ENCODE measurements at regions not wholly inside any gene's neighbourhood (a gene's known extent, or its start where the extent isn't known, plus 50 kb on each side); places are given as distances from the start of the nearest gene placed in this dataset.

GRCh38 chr20:12414446-12415274 is 497.0 kb downstream of the BTBD3 start:
- no peak for DNase-seq (ENCODE audit: low read depth in 4 of 4, low spot score in 3 of 4)

GRCh38 chr20:12416281-12416680 is 498.6 kb downstream of the BTBD3 start:
- no peak for DNase-seq (ENCODE audit: low read depth in 4 of 4, low spot score in 3 of 4)

- DNase-seq (ENCODE audit: low read depth in 4 of 4, low spot score in 3 of 4) = no peak
These were observed 516.0 kb downstream of the BTBD3 start for GRCh38 chr20:12433724-12434123.

DNA sequence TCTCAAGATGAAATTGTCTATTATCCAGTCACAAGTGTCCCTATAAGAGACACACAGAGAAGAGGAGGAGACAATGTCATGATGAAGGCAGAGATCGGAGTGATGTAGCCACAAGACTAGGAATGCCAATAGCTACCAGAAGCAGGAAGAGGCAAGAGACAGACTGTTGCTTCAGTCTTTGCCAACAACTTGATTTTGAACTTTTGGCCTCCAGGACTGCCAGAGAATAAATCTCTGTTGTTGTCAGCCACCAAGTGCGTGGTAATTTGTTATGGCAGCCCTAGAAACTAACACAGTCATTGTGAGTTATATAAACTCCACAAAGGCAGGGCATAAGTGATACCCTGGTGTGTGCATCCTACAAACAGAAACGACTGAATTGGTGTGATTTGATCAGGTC is 517.0 kb downstream of the BTBD3 start:
- DNase-seq (ENCODE audit: low read depth in 4 of 4, low spot score in 3 of 4) = no peak

DNA sequence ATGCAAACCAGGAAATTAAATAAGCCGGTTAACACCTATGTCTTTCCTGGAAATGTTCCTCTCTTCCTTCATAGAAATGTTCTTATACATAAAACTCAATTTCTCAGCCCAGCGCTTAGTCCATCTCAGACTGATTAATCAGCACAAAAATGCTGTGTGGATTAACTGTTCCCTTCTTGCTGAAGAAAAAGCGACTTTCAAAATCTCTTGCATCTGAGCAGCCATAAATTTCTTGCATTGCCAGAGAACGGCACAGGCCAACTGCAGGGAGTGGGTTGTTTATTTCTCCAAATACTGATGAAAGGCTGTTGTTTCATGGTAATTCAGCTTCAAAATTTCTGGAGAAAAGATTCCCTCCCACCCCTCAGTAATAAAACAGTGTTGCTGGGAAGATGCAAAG is 517.6 kb downstream of the BTBD3 start:
- no peak for DNase-seq (ENCODE audit: low read depth in 4 of 4, low spot score in 3 of 4)

GRCh38 chr20:12453711-12454110 is 536.0 kb downstream of the BTBD3 start:
- DNase-seq (ENCODE audit: low read depth in 4 of 4, low spot score in 3 of 4) = no peak

DNA sequence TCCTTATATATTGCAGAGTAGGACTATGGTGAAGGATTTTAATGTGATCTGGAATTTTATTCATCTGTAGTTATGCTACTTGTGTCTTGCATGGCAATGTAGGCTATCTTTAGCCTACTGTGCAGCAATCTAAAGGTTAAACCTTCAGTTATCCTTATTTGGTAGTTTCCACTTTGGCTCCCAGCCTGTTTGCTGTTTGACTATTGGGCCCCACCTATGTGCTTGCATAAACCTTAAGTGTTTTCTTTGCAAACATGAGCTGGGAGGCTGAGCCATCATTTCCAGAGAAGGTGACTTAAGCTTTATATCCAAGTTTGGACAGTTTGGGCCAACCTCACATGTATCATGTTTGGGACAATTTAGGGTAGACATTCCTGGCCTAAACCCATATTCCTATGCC is 537.5 kb downstream of the BTBD3 start:
- DNase-seq (ENCODE audit: low read depth in 4 of 4, low spot score in 3 of 4) = no peak

DNA sequence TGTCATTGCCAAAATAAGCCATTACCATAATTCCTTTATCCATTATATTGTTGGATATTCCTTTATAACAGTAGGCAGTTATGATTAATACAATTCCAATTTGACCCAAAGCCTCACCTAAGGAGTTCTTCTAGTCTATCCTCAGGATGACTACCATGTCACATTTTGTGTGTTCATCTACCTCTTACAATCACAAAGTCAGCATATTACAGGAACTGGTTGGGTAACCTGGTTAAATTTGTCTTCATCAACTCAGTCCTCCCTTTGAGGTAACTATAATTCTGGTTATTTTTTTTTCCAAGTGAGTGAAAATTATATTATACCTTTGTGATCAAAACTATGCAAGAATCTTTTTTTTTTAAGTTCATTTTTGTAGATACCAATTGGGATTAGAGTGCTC is 540.5 kb downstream of the BTBD3 start:
- DNase-seq (ENCODE audit: low read depth in 4 of 4, low spot score in 3 of 4) = no peak

DNA sequence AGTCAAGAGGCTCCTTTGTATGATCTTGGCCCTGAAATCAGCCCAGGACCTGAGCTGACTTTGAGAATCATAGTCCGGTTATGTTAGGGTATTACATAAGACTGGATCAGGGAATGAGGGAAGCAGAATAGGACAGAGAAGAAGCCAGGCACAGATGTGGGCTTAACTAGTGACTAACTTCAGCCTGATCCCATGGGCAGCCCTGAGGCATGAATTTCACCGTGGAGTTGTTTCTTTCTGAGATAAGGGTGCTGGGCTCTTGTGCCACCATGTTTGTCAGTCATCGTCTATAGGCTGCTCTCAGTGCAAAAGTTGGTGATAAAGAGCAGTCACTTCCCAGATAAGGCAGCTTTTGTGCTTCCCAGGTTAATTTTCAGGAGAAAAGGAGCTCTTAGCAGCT is 544.7 kb upstream of the SPTLC3 start:
- no peak for DNase-seq (ENCODE audit: low read depth in 4 of 4, low spot score in 3 of 4)

- no peak for DNase-seq (ENCODE audit: low read depth in 4 of 4, low spot score in 3 of 4)
These were observed 541.9 kb upstream of the SPTLC3 start for GRCh38 chr20:12466915-12467314.

DNA sequence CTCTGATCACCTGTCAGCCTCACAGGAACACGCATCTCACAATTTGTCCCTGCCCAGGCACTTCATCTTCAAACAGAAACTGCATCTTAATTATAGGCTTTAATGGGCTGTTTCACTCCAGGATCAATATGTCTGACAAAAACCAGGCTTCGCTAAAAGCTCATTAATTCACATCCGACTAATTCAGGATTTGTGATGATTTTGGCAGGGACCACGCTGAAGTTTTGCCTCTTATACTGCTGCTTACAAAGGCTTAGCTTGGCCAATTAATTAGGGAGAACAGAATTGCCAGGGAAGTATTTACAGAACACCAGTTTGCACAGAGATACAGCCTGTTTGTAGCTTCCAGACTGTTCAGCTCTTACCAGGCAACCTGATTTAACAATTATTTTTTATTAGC is 541.0 kb upstream of the SPTLC3 start:
- no peak for DNase-seq (ENCODE audit: low read depth in 4 of 4, low spot score in 3 of 4)

- DNase-seq (ENCODE audit: low read depth in 4 of 4, low spot score in 3 of 4) = no peak
These were observed 526.1 kb upstream of the SPTLC3 start for GRCh38 chr20:12482661-12483060.

DNA sequence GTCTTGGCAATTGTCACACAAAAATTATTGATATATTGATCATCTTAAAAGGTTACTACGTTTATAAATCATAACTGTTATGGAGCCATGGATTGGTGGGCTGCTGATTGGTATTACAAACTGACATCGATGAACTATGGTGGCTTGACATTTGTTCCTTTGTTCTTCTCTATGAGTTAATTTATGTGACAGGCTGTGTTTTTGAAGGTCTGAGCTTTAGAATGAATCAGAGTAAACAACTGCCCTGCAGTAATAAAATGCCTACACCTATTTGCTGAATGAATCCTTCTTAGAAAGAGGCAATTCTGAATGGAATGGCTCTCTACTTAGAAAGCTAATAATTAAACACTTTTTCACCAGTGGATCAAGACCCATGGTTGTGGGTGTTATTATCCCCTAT is 506.3 kb upstream of the SPTLC3 start:
- no peak for DNase-seq (ENCODE audit: low read depth in 4 of 4, low spot score in 3 of 4)

DNA sequence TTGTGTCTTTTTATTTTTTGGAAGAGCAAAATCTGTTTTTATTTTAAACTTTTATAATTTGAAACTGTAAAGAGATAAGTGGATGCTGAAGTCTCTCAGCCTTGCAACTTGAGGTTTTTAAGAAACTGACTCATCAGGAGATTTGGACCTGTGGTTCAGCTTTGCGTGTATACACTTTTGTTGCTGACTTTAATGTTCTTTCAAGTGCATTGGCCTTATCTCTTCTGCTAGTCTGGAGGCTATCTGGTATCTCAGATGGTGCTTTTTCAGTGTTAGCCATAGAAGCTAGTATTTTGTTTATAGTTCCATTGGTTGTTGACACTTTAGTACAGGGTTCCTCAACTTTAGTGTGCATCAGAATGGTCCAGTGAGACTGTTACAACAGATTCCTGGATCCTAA is 504.0 kb upstream of the SPTLC3 start:
- no peak for DNase-seq (ENCODE audit: low read depth in 4 of 4, low spot score in 3 of 4)

DNA sequence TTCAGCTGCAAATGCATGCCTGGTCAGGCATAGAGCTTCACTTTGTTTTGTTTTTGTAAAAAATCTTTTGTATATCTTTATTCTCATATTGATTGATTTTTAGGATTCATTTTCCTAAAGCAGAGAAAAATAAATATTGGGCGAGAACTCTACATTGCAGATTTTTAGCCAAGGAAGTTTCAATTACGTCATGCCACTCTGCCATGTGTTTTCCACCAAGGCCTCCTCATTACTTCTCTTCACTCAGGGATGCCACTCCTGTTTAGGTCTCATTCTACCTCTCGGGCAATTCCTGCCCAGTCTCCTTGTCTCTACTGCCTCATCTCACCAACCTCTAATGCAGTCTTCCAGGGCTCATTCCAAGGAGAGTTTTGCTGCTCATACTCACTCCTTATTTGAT is 497.3 kb upstream of the SPTLC3 start:
- DNase-seq (ENCODE audit: low read depth in 4 of 4, low spot score in 3 of 4) = no peak

DNA sequence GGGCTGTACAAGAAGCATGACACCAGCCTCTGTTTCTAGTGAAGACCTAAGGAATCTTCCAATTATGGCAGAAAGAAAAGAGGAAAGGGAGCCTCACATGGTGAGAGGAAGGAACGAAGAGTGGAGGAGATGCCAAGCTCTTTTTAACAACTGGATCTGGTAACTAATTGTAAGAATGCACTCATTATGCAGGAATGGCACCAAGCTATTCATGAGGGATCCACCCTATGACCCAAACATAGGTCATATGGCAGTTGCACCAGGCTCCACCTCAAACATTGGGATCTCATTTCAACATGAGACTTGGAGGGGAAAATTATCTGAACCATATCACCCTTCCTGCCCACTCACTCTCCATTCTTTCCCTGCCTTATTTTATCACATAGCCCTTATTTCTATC is 496.0 kb upstream of the SPTLC3 start:
- no peak for DNase-seq (ENCODE audit: low read depth in 4 of 4, low spot score in 3 of 4)

GRCh38 chr20:12528104-12528503 is 480.7 kb upstream of the SPTLC3 start:
- no peak for DNase-seq (ENCODE audit: low read depth in 4 of 4, low spot score in 3 of 4)

GRCh38 chr20:12528591-12529041 is 480.2 kb upstream of the SPTLC3 start:
- DNase-seq (ENCODE audit: low read depth in 4 of 4, low spot score in 3 of 4) = no peak

- DNase-seq (ENCODE audit: low read depth in 4 of 4, low spot score in 3 of 4) = no peak
These were observed 477.1 kb upstream of the SPTLC3 start for GRCh38 chr20:12531626-12532025.

DNA sequence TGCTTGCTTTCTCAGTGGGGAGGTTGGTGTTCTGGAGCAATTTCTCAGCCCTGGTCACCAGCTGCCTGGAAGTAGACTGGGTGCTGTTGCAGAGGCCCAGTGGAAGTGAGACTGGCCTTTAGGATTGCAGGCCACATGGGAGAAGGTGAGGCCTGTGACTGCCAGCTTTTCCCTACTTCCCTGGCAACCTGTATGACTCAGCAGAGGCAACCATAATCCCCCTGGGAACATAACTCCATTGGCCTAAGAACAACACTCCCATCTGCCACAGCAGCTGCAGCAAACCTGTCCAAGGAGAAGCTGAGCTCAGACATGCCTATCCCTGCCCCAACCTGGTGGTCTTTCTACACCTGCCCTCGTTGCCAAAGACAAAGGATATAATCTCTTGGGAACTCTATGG is 473.5 kb upstream of the SPTLC3 start:
- no peak for DNase-seq (ENCODE audit: low read depth in 4 of 4, low spot score in 3 of 4)

DNA sequence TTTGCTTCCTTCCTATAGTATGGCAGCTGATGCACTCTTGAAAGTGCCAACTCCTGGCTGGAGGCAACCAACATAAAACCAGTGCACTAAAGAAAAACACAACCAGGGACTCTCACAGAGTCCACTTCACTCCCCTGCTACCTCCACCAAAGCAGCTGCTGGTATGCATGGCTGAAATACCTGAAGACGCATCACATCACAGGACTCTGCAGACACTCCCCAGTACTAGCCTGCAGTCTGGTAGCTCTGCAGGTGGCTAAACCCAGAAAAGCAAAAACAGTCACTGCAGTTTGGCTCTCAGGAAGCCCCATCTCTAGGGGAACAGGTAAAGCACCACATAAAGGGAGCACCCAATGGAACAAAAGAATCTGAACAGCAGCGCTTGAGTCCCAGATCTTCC is 473.0 kb upstream of the SPTLC3 start:
- no peak for DNase-seq (ENCODE audit: low read depth in 4 of 4, low spot score in 3 of 4)

DNA sequence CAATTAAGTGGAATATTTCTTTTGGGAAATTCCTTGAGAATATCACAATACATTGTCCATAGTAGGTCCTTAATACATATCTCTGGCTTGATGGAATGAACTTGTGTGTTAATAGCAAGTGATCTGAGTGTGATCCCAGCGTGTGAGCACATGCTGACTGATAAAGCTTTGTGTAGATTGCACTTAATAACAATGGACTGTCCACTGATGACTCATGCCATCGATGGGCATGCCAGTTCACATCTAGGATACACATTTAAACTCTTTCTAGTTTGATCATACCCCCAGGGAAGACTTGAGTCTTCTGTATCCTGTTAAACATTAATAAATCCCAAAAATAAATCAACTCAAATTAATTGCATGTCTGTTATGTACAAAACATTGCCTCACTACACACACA is 454.3 kb upstream of the SPTLC3 start:
- no peak for DNase-seq (ENCODE audit: low read depth in 4 of 4, low spot score in 3 of 4)

DNA sequence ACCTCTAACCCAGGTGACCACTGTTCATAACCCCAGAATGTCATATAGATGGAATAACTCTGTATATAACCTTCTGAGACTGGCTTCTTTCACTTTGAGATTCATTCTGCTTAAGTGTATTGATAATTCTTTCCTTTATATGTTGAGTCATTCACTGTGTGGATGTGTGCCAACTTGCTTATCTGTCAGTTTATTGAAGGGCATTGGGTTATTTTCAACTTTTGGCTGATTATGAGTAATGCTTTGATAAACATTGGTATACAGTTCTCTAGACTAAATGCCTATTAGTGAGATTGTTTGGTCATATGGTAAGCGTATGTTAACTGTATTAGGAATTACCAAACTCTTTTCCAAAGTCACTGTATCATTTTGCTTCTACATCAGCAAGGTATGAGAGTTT is 453.4 kb upstream of the SPTLC3 start:
- no peak for DNase-seq (ENCODE audit: low read depth in 4 of 4, low spot score in 3 of 4)
